ENCODE measurements at regions not wholly inside any gene's neighbourhood (a gene's known extent, or its start where the extent isn't known, plus 50 kb on each side); places are given as distances from the start of the nearest gene placed in this dataset.

DNA sequence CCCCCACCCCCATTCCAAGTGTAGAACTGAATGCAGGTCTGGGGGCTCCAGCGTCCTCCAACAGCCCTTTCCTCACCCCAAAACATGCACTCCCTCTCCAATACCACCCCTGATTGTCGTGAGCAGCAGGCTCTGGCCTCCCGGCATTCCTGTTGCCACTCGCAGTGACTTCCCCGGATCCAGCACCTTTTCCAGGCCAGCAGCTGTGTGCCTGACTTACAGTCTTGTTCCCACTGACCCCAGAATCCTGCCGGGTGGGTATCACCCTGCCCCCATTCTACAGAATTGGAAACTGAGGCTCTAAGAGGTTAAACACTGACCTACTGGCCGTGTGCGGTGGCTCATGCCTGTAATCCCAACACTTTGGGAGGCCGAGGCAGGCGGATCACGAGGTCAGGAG is 127.2 kb downstream of the OLFM1 start:
- DNase-seq: no peak
- peaks cover 2 to 20% (median 7%) of the 10 kb centered on the region in 5 experiments for H3K9me3 ChIP-seq (ENCODE audit: control extremely low read depth in 1 of 5, control insufficient read depth in 4 of 5, insufficient read depth in 2 of 5, low read depth in 1 of 5, low read length in 4 of 5)
- peaks cover 0 to 2% (median 0%) of the 10 kb centered on the region in 4 experiments for H3K4me1 ChIP-seq (ENCODE audit: control extremely low read depth in 1 of 4, control insufficient read depth in 4 of 4, insufficient read depth in 4 of 4, low read length in 3 of 4)
- H3K36me3 ChIP-seq (ENCODE audit: control insufficient read depth in 4 of 4, insufficient read depth in 4 of 4, low read length in 3 of 4): no peaks in the 10 kb centered on the region
- peaks cover 0 to 69% (median 16%) of the 10 kb centered on the region in 5 experiments for H3K27me3 ChIP-seq (replicated peaks in 2 of 5; ENCODE audit: control insufficient read depth in 4 of 5, insufficient read depth in 5 of 5, low read length in 4 of 5)
- ChIA-PET POLR2A (no interaction called here), CTCF (no interaction called here)
- H3K4me3 ChIP-seq (ENCODE audit: control insufficient read depth in 1 of 7, extremely low read depth in 1 of 7, insufficient read depth in 4 of 7, low read depth in 2 of 7, low read length in 6 of 7): no peak overlapping the region
- 87% methylated on average over 6 of the region's 11 CpGs for WGBS (ENCODE audit: insufficient coverage)
- H3K27ac ChIP-seq (ENCODE audit: insufficient read depth in 1 of 2, low read depth in 1 of 2, low read length in 2 of 2, poor library complexity in 1 of 2, severe bottlenecking in 2 of 2): no peak overlapping the region

DNA sequence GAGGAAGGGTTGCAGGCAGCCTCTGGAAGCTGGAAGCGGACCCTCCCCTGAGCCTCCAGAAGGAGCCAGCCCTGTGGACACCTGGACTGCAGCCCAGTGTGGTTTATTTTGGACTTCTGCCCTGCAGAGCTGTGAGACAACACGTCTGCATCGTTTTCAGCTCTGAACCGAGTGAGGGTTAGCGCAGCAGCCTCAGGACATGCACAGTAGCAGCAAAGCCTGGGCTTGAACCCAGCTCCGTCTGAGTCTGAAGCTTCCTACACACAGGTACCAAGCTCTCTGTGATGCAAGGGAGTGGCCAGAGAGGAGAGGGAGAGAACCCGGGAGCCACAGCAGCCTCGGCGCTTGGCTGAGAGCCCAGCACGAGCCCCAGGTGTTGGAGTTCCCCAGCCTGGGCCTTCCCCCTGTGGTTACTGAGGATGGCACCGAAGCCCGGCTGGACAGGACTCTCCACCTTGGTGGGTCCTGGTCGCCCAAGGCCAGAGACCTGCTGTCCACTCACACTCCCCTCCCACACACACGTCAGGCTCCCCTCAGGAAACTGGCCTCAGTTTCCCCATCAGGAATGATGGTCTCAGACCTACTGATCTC is 128.2 kb downstream of the OLFM1 start:
- no peak overlapping the region for H3K4me3 ChIP-seq (ENCODE audit: control insufficient read depth in 1 of 7, extremely low read depth in 1 of 7, insufficient read depth in 4 of 7, low read depth in 2 of 7, low read length in 6 of 7)
- no peaks in the 10 kb centered on the region for H3K36me3 ChIP-seq (ENCODE audit: control insufficient read depth in 4 of 4, insufficient read depth in 4 of 4, low read length in 3 of 4)
- 63% methylated on average over 11 of the region's 14 CpGs for WGBS (ENCODE audit: insufficient coverage)
- ChIA-PET CTCF (no interaction called here), POLR2A (no interaction called here)
- peaks cover 0 to 70% (median 16%) of the 10 kb centered on the region in 5 experiments for H3K27me3 ChIP-seq (replicated peaks in 2 of 5; ENCODE audit: control insufficient read depth in 4 of 5, insufficient read depth in 5 of 5, low read length in 4 of 5)
- H3K4me1 ChIP-seq (ENCODE audit: control extremely low read depth in 1 of 4, control insufficient read depth in 4 of 4, insufficient read depth in 4 of 4, low read length in 3 of 4): peaks cover 0 to 2% (median 0%) of the 10 kb centered on the region in 4 experiments
- peaks cover 0 to 18% (median 5%) of the 10 kb centered on the region in 5 experiments for H3K9me3 ChIP-seq (ENCODE audit: control extremely low read depth in 1 of 5, control insufficient read depth in 4 of 5, insufficient read depth in 2 of 5, low read depth in 1 of 5, low read length in 4 of 5)
- no peak for DNase-seq
- H3K27ac ChIP-seq (ENCODE audit: insufficient read depth in 1 of 2, low read depth in 1 of 2, low read length in 2 of 2, poor library complexity in 1 of 2, severe bottlenecking in 2 of 2): no peak overlapping the region

DNA sequence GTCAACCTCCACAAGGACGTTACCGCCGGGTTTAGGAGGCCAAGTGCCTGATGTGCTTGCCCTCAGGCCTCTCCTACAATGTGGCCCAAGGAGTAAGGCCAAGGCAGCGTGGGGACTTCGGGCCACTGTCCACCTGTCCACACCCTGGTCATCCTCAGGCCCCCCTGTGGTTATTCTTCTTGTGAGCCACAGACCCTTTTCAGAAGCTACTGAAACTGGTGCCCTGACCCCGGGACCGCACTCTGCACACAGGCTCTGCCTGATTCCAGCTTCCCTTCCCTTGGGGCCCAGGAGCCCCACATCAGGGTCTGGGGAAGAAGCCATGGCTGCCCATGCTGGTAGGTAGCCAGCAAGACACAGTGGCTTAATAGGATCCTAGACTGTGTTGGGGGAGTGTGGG is 128.8 kb downstream of the OLFM1 start:
- CTCF ChIA-PET: no interaction called here
- Histone ChIP-seq H3K4me3 (ENCODE audit: control insufficient read depth in 1 of 7, extremely low read depth in 1 of 7, insufficient read depth in 4 of 7, low read depth in 2 of 7, low read length in 6 of 7) (no peak overlapping the region), H3K27me3 (replicated peaks in 2 of 5; ENCODE audit: control insufficient read depth in 4 of 5, insufficient read depth in 5 of 5, low read length in 4 of 5) (peaks cover 0 to 65% (median 16%) of the 10 kb centered on the region in 5 experiments), H3K9me3 (ENCODE audit: control extremely low read depth in 1 of 5, control insufficient read depth in 4 of 5, insufficient read depth in 2 of 5, low read depth in 1 of 5, low read length in 4 of 5) (peaks cover 0 to 12% (median 3%) of the 10 kb centered on the region in 5 experiments), H3K36me3 (ENCODE audit: control insufficient read depth in 4 of 4, insufficient read depth in 4 of 4, low read length in 3 of 4) (no peaks in the 10 kb centered on the region), H3K4me1 (ENCODE audit: control extremely low read depth in 1 of 4, control insufficient read depth in 4 of 4, insufficient read depth in 4 of 4, low read length in 3 of 4) (peaks cover 0 to 2% (median 0%) of the 10 kb centered on the region in 4 experiments), H3K27ac (ENCODE audit: insufficient read depth in 1 of 2, low read depth in 1 of 2, low read length in 2 of 2, poor library complexity in 1 of 2, severe bottlenecking in 2 of 2) (no peak overlapping the region)
- DNase-seq: no peak
- POLR2A ChIA-PET: no interaction called here
- 82% methylated on average over 7 of the region's 7 CpGs for WGBS (ENCODE audit: insufficient coverage)

DNA sequence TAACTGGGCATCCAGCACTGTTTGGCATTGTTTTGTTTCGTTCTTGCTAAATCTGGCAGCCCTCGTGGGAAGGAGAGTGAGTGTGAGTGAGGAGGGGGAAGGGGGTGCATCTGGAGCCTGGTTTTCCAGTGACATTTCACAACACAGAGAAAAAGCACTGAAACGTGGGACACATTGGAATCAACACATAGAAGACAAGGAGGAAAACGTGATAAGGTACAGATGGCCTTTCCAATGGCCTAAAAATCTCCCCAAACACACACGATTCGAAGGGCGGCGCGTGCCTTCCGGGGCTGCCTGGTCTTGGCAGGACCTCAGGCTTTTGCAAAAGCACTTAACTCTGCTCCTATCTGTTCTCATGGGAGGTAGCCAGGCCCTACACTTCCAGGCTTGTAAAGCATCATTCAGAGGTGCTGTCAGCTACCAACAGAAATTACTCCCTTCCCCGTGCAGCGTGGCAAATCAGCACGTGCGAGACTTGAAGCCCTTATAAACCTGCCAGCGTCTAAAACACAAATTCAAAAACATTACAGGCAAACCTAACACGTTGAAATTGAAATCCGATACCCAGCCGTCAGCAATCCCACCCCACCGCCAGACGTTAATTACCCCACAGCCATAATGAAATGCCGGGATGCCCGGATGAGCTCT is 129.4 kb downstream of the OLFM1 start:
- POLR2A ChIA-PET: no interaction called here
- WGBS (ENCODE audit: insufficient coverage): 58% methylated on average over 22 of the region's 22 CpGs

DNA sequence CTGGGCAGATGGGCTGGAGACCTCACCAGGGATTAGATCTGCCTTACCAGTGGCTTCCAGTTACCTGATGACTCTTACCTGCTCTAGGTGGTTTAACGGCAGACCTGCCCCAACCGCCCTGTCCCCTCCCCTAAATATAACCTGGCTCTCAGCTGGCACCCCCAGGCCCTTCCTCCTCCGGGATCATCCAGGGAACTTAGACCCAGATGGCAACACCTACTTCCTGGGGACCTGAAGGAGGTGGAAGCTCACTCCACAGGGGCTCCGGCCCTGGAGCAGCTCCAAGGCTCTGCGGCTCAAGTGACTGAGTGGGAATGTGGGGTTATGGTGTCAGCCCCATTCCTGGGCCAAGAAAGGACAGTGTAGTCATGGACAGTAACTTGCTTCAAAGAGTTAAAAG is 130.4 kb downstream of the OLFM1 start:
- 77% methylated on average over 5 of the region's 5 CpGs for WGBS (ENCODE audit: insufficient coverage)
- CTCF ChIA-PET: no interaction called here
- Histone ChIP-seq H3K4me1 (ENCODE audit: control extremely low read depth in 1 of 4, control insufficient read depth in 4 of 4, insufficient read depth in 4 of 4, low read length in 3 of 4) (peaks cover 0 to 14% (median 5%) of the 10 kb centered on the region in 4 experiments), H3K27ac (ENCODE audit: insufficient read depth in 1 of 2, low read depth in 1 of 2, low read length in 2 of 2, poor library complexity in 1 of 2, severe bottlenecking in 2 of 2) (no peak overlapping the region), H3K27me3 (replicated peaks in 2 of 5; ENCODE audit: control insufficient read depth in 4 of 5, insufficient read depth in 5 of 5, low read length in 4 of 5) (peaks cover 0 to 60% (median 15%) of the 10 kb centered on the region in 5 experiments), H3K9me3 (ENCODE audit: control extremely low read depth in 1 of 5, control insufficient read depth in 4 of 5, insufficient read depth in 2 of 5, low read depth in 1 of 5, low read length in 4 of 5) (no peaks in the 10 kb centered on the region), H3K4me3 (ENCODE audit: control insufficient read depth in 1 of 7, extremely low read depth in 1 of 7, insufficient read depth in 4 of 7, low read depth in 2 of 7, low read length in 6 of 7) (no peak overlapping the region), H3K36me3 (ENCODE audit: control insufficient read depth in 4 of 4, insufficient read depth in 4 of 4, low read length in 3 of 4) (no peaks in the 10 kb centered on the region)
- no peak for DNase-seq
- POLR2A ChIA-PET: no interaction called here

More for the DNA sequence above, 129.4 kb downstream of the OLFM1 start:
- CTCF ChIA-PET: no interaction called here
- peaks cover 0 to 60% (median 16%) of the 10 kb centered on the region in 5 experiments for H3K27me3 ChIP-seq (replicated peaks in 2 of 5; ENCODE audit: control insufficient read depth in 4 of 5, insufficient read depth in 5 of 5, low read length in 4 of 5)
- DNase-seq: no peak
- H3K4me3 ChIP-seq (ENCODE audit: control insufficient read depth in 1 of 7, extremely low read depth in 1 of 7, insufficient read depth in 4 of 7, low read depth in 2 of 7, low read length in 6 of 7): no peak overlapping the region
- H3K36me3 ChIP-seq (ENCODE audit: control insufficient read depth in 4 of 4, insufficient read depth in 4 of 4, low read length in 3 of 4): no peaks in the 10 kb centered on the region
- peaks cover 0 to 5% (median under 1%) of the 10 kb centered on the region in 5 experiments for H3K9me3 ChIP-seq (ENCODE audit: control extremely low read depth in 1 of 5, control insufficient read depth in 4 of 5, insufficient read depth in 2 of 5, low read depth in 1 of 5, low read length in 4 of 5)
- peaks cover 0 to 5% (median under 1%) of the 10 kb centered on the region in 4 experiments for H3K4me1 ChIP-seq (ENCODE audit: control extremely low read depth in 1 of 4, control insufficient read depth in 4 of 4, insufficient read depth in 4 of 4, low read length in 3 of 4)
- no peak overlapping the region for H3K27ac ChIP-seq (ENCODE audit: insufficient read depth in 1 of 2, low read depth in 1 of 2, low read length in 2 of 2, poor library complexity in 1 of 2, severe bottlenecking in 2 of 2)

DNA sequence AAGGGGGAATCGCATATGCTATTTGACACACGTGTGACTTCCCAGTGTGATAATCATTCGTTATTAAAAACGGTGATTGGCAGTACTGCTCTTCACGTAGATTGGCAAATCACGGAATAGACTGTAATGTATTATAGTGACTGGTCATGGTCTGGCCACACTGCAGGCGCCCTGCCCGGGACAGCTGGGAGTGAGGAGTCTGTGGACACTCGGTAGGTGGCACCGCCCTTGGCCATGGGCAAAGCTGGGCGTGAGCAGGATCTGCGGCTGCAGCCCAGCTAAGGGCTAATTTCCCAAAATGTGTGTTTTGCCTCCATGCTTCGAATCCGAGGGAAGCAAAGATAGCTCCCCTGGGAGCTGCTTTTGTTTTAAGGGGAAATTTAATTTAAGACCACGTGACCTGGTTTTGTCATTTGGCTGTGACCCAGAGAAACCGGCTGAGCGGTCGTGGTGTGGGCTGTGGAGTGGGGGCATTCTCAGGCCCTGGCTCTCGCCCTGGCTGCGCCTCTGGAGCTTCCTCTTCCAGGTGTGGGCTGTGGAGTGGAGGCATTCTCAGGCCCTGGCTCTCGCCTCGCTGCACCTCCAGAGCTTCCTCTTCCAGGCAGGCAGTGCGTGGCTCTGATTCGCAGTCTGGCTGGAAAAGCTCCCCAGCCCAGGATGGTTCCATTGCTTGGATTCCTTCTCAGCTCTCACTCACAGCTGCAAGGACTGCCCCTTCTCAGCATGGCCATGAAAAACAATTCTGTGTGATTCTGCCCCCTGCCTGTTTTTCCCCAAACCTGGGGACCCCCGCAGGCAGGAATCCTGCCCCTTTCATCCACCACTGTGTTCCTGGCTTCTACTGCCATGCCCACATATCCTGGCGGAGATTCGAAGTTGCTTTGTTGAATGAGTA is 131.1 kb downstream of the OLFM1 start:
- H3K4me3 ChIP-seq (ENCODE audit: control insufficient read depth in 1 of 7, extremely low read depth in 1 of 7, insufficient read depth in 4 of 7, low read depth in 2 of 7, low read length in 6 of 7): no peak overlapping the region
- no peaks in the 10 kb centered on the region for H3K9me3 ChIP-seq (ENCODE audit: control extremely low read depth in 1 of 5, control insufficient read depth in 4 of 5, insufficient read depth in 2 of 5, low read depth in 1 of 5, low read length in 4 of 5)
- H3K4me1 ChIP-seq (ENCODE audit: control extremely low read depth in 1 of 4, control insufficient read depth in 4 of 4, insufficient read depth in 4 of 4, low read length in 3 of 4): peaks cover 0 to 22% (median 5%) of the 10 kb centered on the region in 4 experiments
- peaks cover 0 to 60% (median 14%) of the 10 kb centered on the region in 5 experiments for H3K27me3 ChIP-seq (replicated peaks in 2 of 5; ENCODE audit: control insufficient read depth in 4 of 5, insufficient read depth in 5 of 5, low read length in 4 of 5)
- ChIA-PET POLR2A (no interaction called here), CTCF (no interaction called here)
- no peaks in the 10 kb centered on the region for H3K36me3 ChIP-seq (ENCODE audit: control insufficient read depth in 4 of 4, insufficient read depth in 4 of 4, low read length in 3 of 4)
- 44% methylated on average over 24 of the region's 27 CpGs for WGBS (ENCODE audit: insufficient coverage)
- no peak overlapping the region for H3K27ac ChIP-seq (ENCODE audit: insufficient read depth in 1 of 2, low read depth in 1 of 2, low read length in 2 of 2, poor library complexity in 1 of 2, severe bottlenecking in 2 of 2)
- no peak for DNase-seq
